Osteoblast (primary cell): ENCODE measurements at regions not wholly inside any gene's neighbourhood (a gene's known extent, or its start where the extent isn't known, plus 50 kb on each side); places are given as distances from the start of the nearest gene placed in this dataset.
A peak's percentile ranks its signal among the peaks of the same experiment; 100 is the strongest.

Source experiments
- DNase-seq: peaks from one replicate; pipeline ENCODE4 v3.0.0; 2011; ENCODE audit warnings: low spot score, mixed read lengths; ENCODE audit not compliant: insufficient read length; ENCODE audit errors: missing footprints
- H2AFZ ChIP-seq: 2 replicates; pipeline ENCODE4 v1.6.0; 2011; ENCODE audit warnings: mild to moderate bottlenecking, low read length
- H3K27ac ChIP-seq: 2 replicates; pipeline ENCODE4 v1.5.1; 2011; ENCODE audit warnings: mild to moderate bottlenecking, low read depth, low read length, moderate library complexity
- H3K27me3 ChIP-seq: 2 replicates; pipeline ENCODE4 v1.6.0; 2012; ENCODE audit warnings: mild to moderate bottlenecking, control low read depth, inconsistent platforms, low read length, moderate library complexity; ENCODE audit not compliant: insufficient read depth
- H3K36me3 ChIP-seq: 2 replicates; pipeline ENCODE4 v1.5.1; 2011; ENCODE audit warnings: mild to moderate bottlenecking, low read length, control low read depth, moderate library complexity; ENCODE audit not compliant: insufficient read depth
- H3K4me1 ChIP-seq: 2 replicates; pipeline ENCODE4 v1.5.1; 2011; ENCODE audit warnings: mild to moderate bottlenecking, low read length, control low read depth, moderate library complexity; ENCODE audit not compliant: insufficient read depth
- H3K4me2 ChIP-seq: 2 replicates; pipeline ENCODE4 v1.6.0; 2011; ENCODE audit warnings: mild to moderate bottlenecking, low read length; ENCODE audit not compliant: insufficient read depth
- H3K4me3 ChIP-seq: fragments of 200-600 bp; sonication (generic); 3 replicates; pipeline ENCODE4 v1.5.1; 2012; ENCODE audit warnings: mild to moderate bottlenecking, low read length, inconsistent platforms; ENCODE audit not compliant: insufficient read depth
- H3K79me2 ChIP-seq: 2 replicates; pipeline ENCODE4 v1.6.0; 2012; ENCODE audit warnings: mild to moderate bottlenecking, low read length, control low read depth, inconsistent platforms; ENCODE audit not compliant: insufficient read depth
- H3K9me3 ChIP-seq: 2 replicates; pipeline ENCODE4 v1.5.1; 2011; ENCODE audit warnings: low read depth, low read length, control low read depth
- H4K20me1 ChIP-seq: 2 replicates; pipeline ENCODE4 v1.6.0; 2012; ENCODE audit warnings: mild to moderate bottlenecking, low read length, control low read depth; ENCODE audit not compliant: insufficient read depth
- CTCF ChIP-seq: IDR thresholded peaks from 2 replicates; pipeline ENCODE4 v1.5.1; 2011; ENCODE audit warnings: mild to moderate bottlenecking, low read depth, low read length, moderate library complexity; ENCODE audit errors: extremely low read depth

- peaks cover 26% of the 10 kb centered on the region for H3K4me1 ChIP-seq
- H3K9me3 ChIP-seq, result no peaks in the 10 kb centered on the region
- H3K27ac ChIP-seq, result no peak overlapping the region
- no peaks in the 10 kb centered on the region for H3K79me2 ChIP-seq
- no peaks in the 10 kb centered on the region for H4K20me1 ChIP-seq
- peak; percentile 44 for DNase-seq
- H2AFZ ChIP-seq, result no peak overlapping the region
- no peaks in the 10 kb centered on the region for H3K36me3 ChIP-seq
- no peak overlapping the region for H3K4me2 ChIP-seq
- TF ChIP-seq CTCF, result no peak
- H3K4me3 ChIP-seq, result no peak overlapping the region
- peaks cover 51% of the 10 kb centered on the region for H3K27me3 ChIP-seq
Observed at GRCh38 chr11:76263166-76263565, 56.9 kb upstream of the WNT11 start.

GRCh38 chr11:76260296-76260925, 54.1 kb upstream of the WNT11 start:
- Histone ChIP-seq H3K4me2 (no peak overlapping the region), H3K36me3 (no peaks in the 10 kb centered on the region), H3K4me3 (no peak overlapping the region), H4K20me1 (no peaks in the 10 kb centered on the region), H3K27me3 (peaks cover 59% of the 10 kb centered on the region), H3K4me1 (peaks cover 1% of the 10 kb centered on the region), H2AFZ (no peak overlapping the region), H3K79me2 (no peaks in the 10 kb centered on the region), H3K9me3 (no peaks in the 10 kb centered on the region), H3K27ac (no peak overlapping the region)
- TF ChIP-seq CTCF, result no peak
- peak; percentile 38 for DNase-seq

- Histone ChIP-seq H3K4me2 (no peak overlapping the region), H3K9me3 (no peaks in the 10 kb centered on the region), H3K36me3 (no peaks in the 10 kb centered on the region), H3K4me3 (no peak overlapping the region), H3K79me2 (no peaks in the 10 kb centered on the region), H3K27ac (no peak overlapping the region), H3K27me3 (peaks cover 59% of the 10 kb centered on the region), H3K4me1 (no peaks in the 10 kb centered on the region), H2AFZ (no peak overlapping the region), H4K20me1 (no peaks in the 10 kb centered on the region)
- peak; percentile 13 for DNase-seq
- no peak for TF ChIP-seq CTCF
Observed at GRCh38 chr11:76259299-76259908, 53.1 kb upstream of the WNT11 start.

GRCh38 chr11:76257074-76257719, 50.9 kb upstream of the WNT11 start:
- H3K4me2 ChIP-seq, result no peak overlapping the region
- H3K4me1 ChIP-seq, result no peaks in the 10 kb centered on the region
- peaks cover 65% of the 10 kb centered on the region for H3K27me3 ChIP-seq
- H4K20me1 ChIP-seq, result no peaks in the 10 kb centered on the region
- TF ChIP-seq CTCF, result no peak
- no peak overlapping the region for H3K4me3 ChIP-seq
- no peaks in the 10 kb centered on the region for H3K36me3 ChIP-seq
- no peak overlapping the region for H3K27ac ChIP-seq
- H3K9me3 ChIP-seq, result no peaks in the 10 kb centered on the region
- peak; percentile 38 for DNase-seq
- H2AFZ ChIP-seq, result no peak overlapping the region
- H3K79me2 ChIP-seq, result no peaks in the 10 kb centered on the region
